ENCODE measurements at regions not wholly inside any gene's neighbourhood (a gene's known extent, or its start where the extent isn't known, plus 50 kb on each side); places are given as distances from the start of the nearest gene placed in this dataset.
A peak's percentile ranks its signal among the peaks of the same experiment; 100 is the strongest.

- peak; percentile 38 for DNase-seq (ENCODE audit: low spot score)
Measured at GRCh38 chr2:226652983-226653765, 146.4 kb downstream of the IRS1 start.

GRCh38 chr2:226652369-226652768 lies 147.3 kb downstream of the IRS1 start:
- peak; percentile 81 for DNase-seq (ENCODE audit: low spot score)

GRCh38 chr2:226649871-226650660 lies 149.6 kb downstream of the IRS1 start:
- DNase-seq (ENCODE audit: low spot score): peak; percentile 99

GRCh38 chr2:226649201-226649600 lies 150.4 kb downstream of the IRS1 start:
- no peak for DNase-seq (ENCODE audit: low spot score)

- no peak for DNase-seq (ENCODE audit: low spot score)
Measured at GRCh38 chr2:226647621-226648518, 151.8 kb downstream of the IRS1 start.

GRCh38 chr2:226644399-226644865 lies 155.2 kb downstream of the IRS1 start:
- no peak for DNase-seq (ENCODE audit: low spot score)

GRCh38 chr2:226643946-226644282 lies 155.7 kb downstream of the IRS1 start:
- DNase-seq (ENCODE audit: low spot score): no peak

- no peak for DNase-seq (ENCODE audit: low spot score)
Measured at GRCh38 chr2:226643030-226643945, 156.3 kb downstream of the IRS1 start.

- DNase-seq (ENCODE audit: low spot score): no peak
Measured at GRCh38 chr2:226641008-226641407, 158.6 kb downstream of the IRS1 start.

GRCh38 chr2:226640501-226640900 lies 159.1 kb downstream of the IRS1 start:
- DNase-seq (ENCODE audit: low spot score): no peak

- no peak for DNase-seq (ENCODE audit: low spot score)
Measured at GRCh38 chr2:226639550-226639949, 160.1 kb downstream of the IRS1 start.

- no peak for DNase-seq (ENCODE audit: low spot score)
Measured at GRCh38 chr2:226638576-226638975, 161.0 kb downstream of the IRS1 start.

GRCh38 chr2:226637383-226637782 lies 162.2 kb downstream of the IRS1 start:
- DNase-seq (ENCODE audit: low spot score): no peak

- no peak for DNase-seq (ENCODE audit: low spot score)
Measured at GRCh38 chr2:226636586-226636985, 163.0 kb downstream of the IRS1 start.

- no peak for DNase-seq (ENCODE audit: low spot score)
Measured at GRCh38 chr2:226634943-226635604, 164.5 kb downstream of the IRS1 start.

- DNase-seq (ENCODE audit: low spot score): no peak
Measured at GRCh38 chr2:226631671-226632070, 167.9 kb downstream of the IRS1 start.

GRCh38 chr2:226631187-226631586 lies 168.4 kb downstream of the IRS1 start:
- DNase-seq (ENCODE audit: low spot score): no peak

- DNase-seq (ENCODE audit: low spot score): no peak
Measured at GRCh38 chr2:226625946-226626345, 173.7 kb downstream of the IRS1 start.

GRCh38 chr2:226623587-226624368 lies 175.8 kb downstream of the IRS1 start:
- no peak for DNase-seq (ENCODE audit: low spot score)

- no peak for DNase-seq (ENCODE audit: low spot score)
Measured at GRCh38 chr2:226622484-226622883, 177.1 kb downstream of the IRS1 start.

Data from H4 (cell line).